Transverse colon (tissue), 4 donors: ENCODE measurements at regions not wholly inside any gene's neighbourhood (a gene's known extent, or its start where the extent isn't known, plus 50 kb on each side); places are given as distances from the start of the nearest gene placed in this dataset.
A peak's percentile ranks its signal among the peaks of the same experiment; 100 is the strongest.

Experiments used
- DNase-seq: peaks from one replicate; pipeline ENCODE4 v3.0.0-alpha.2; 2019
- H3K27ac ChIP-seq, 4 donors: fragments of 200-600 bp; sonication (generic); 2 replicates each; pipeline ENCODE4 v1.5.1; 2016 to 2018; ENCODE audit warnings: inconsistent platforms in 4 of 4
- H3K27me3 ChIP-seq: fragments of 200-600 bp; sonication (generic); 2 replicates; pipeline ENCODE4 v1.5.1; 2017; ENCODE audit warnings: inconsistent platforms
- H3K36me3 ChIP-seq, 4 donors: fragments of 200-600 bp; sonication (generic); 2 replicates each; pipeline ENCODE4 v1.5.1; 2017 to 2019; ENCODE audit warnings: inconsistent platforms in 4 of 4
- H3K4me1 ChIP-seq, 4 donors: fragments of 200-600 bp; sonication (generic); 2 replicates each; pipeline ENCODE4 v1.5.1; 2017 to 2020; ENCODE audit warnings: inconsistent platforms in 4 of 4
- H3K4me3 ChIP-seq, 4 donors: fragments of 200-600 bp; sonication (generic); 1 replicate in 1 of 4; 2 replicates in 3 of 4; pipeline versions ENCODE4 v1.5.1 to v1.6.1; 2017 to 2019; ENCODE audit warnings: inconsistent platforms in 4 of 4
- H3K9me3 ChIP-seq, 2 donors: fragments of 200-600 bp; sonication (generic); 2 replicates each; pipeline ENCODE4 v1.5.1; 2017 to 2019; ENCODE audit warnings: inconsistent platforms in 2 of 2
- EP300 ChIP-seq: sonication (generic); formaldehyde crosslinking; IDR thresholded peaks from one replicate; pipeline ENCODE4 v1.6.1; 2017; ENCODE audit warnings: antibody characterized with exemption, low read depth
- POLR2A ChIP-seq: fragments of 450-650 bp; IDR thresholded peaks from one replicate; pipeline ENCODE4 v1.6.1; 2016; ENCODE audit warnings: antibody characterized with exemption, mild to moderate bottlenecking, moderate library complexity
- POLR2AphosphoS5 ChIP-seq, 3 donors: sonication (generic); formaldehyde crosslinking; IDR thresholded peaks; one replicate each; pipeline ENCODE4 v1.6.1; 2016; ENCODE audit warnings: antibody characterized with exemption in 3 of 3
- WGBS, 2 donors: methylation state at CpG; one replicate each; pipeline ENCODE4 v1.1.5; 2018; ENCODE audit warnings: low coverage in 1 of 2; 5-methylcytosine and 5-hydroxymethylcytosine counted together
- in situ Hi-C, 4 donors: fragments of 200-750 bp; cut with MboI; loops; one replicate each; pipeline versions ENCODE4 v1.15.0 to v1.15.1; 2017; ENCODE audit warnings: low sequenced_read_pairs in 3 of 4, low pct_ligation_motif_present in 1 of 4, low pct_unique_long_range_greater_than_20kb in 1 of 4
- intact Hi-C: fragments of 100-400 bp; cut with DNase I; formaldehyde crosslinking; loops from one replicate; pipeline ENCODE4 v1.15.1; 2023; ENCODE audit warnings: low total_unique reads
- TF ChIP-seq, protein P1 (sequence below), 5 experiments: fragments of 200-600 bp in 3 of 5; fragments of 450-650 bp in 2 of 5; sonication (generic) in 3 of 5; IDR thresholded peaks; 1 replicate in 2 of 5; 2 replicates in 3 of 5; pipeline ENCODE4 v1.5.1; 2016 to 2017; ENCODE audit warnings: antibody characterized with exemption in 5 of 5, inconsistent platforms in 3 of 5, mild to moderate bottlenecking in 2 of 5, moderate library complexity in 1 of 5

DNA sequence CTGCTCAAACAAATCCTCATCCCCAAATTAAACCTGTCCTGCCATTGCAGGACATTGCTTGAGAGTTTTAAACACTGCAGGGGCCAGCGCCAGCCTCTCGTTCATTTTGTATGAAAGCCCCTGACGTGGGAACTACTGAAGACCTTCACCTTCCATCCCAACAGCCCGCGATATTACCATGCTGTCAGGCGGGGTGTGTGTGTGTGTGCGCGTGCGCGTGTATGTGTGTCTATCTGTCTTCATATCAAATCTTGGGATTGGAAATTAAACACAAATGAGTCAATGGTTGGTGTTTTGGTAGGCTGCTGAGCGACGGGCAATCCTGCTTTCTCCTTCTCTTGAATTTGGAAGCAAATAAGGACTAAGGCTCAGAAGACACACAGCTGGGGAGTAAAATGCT lies 776.9 kb downstream of the TBC1D22A start:
- 94% methylated on average over 12 of the region's 12 CpGs; no CpG with 5 or more reads in 1 of the 2 donors for WGBS, 2 donors
- DNase-seq = no peak
- in situ Hi-C loops = no loop called here

DNA sequence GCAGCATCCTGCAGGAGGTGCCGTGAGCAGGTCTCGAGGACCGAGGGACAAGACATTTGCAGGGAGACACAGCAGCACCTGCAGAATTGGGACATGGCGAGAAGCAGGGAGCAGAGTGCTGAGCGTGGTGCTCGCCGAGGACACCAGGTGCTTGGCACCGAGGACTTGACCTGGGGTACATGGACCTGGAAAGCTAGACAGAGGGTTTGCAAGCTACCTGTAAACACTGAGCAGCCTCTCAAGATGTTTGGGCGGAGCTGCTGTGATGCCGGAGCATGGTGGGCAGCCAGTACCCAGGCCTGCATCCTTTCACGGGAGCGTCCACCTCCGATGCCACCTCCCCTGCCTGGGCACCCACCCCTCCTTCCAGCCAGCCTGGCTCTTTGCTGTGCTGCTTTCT lies 773.2 kb downstream of the TBC1D22A start:
- no peaks in the 10 kb centered on the region for H3K36me3 ChIP-seq
- H3K4me3 ChIP-seq = no peak overlapping the region
- WGBS, 2 donors = 90% methylated on average over 13 of the region's 13 CpGs; no CpG with 5 or more reads in 1 of the 2 donors
- no peaks in the 10 kb centered on the region for H3K9me3 ChIP-seq
- no peak for DNase-seq
- peaks cover 0 to 8% (median 0%) of the 10 kb centered on the region in 4 donors for H3K4me1 ChIP-seq
- no peak overlapping the region for H3K27ac ChIP-seq
- intact Hi-C loops (no loop called here), in situ Hi-C loops (no loop called here)
- TF ChIP-seq EP300 (no peak), POLR2AphosphoS5 (IDR thresholded peaks at IDR 0.05) (no peak), POLR2A (no peak)
- TF ChIP-seq, protein P1, sequence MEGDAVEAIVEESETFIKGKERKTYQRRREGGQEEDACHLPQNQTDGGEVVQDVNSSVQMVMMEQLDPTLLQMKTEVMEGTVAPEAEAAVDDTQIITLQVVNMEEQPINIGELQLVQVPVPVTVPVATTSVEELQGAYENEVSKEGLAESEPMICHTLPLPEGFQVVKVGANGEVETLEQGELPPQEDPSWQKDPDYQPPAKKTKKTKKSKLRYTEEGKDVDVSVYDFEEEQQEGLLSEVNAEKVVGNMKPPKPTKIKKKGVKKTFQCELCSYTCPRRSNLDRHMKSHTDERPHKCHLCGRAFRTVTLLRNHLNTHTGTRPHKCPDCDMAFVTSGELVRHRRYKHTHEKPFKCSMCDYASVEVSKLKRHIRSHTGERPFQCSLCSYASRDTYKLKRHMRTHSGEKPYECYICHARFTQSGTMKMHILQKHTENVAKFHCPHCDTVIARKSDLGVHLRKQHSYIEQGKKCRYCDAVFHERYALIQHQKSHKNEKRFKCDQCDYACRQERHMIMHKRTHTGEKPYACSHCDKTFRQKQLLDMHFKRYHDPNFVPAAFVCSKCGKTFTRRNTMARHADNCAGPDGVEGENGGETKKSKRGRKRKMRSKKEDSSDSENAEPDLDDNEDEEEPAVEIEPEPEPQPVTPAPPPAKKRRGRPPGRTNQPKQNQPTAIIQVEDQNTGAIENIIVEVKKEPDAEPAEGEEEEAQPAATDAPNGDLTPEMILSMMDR (IDR thresholded peaks at IDR 0.05) = no peak
- H3K27me3 ChIP-seq = no peaks in the 10 kb centered on the region

More for the DNA sequence above, 776.9 kb downstream of the TBC1D22A start:
- H3K4me3 ChIP-seq = no peak overlapping the region
- H3K27ac ChIP-seq = no peak overlapping the region
- TF ChIP-seq POLR2A (no peak), EP300 (no peak), POLR2AphosphoS5 (IDR thresholded peaks at IDR 0.05) (no peak)
- TF ChIP-seq, protein P1 (IDR thresholded peaks at IDR 0.05) = no peak
- no peaks in the 10 kb centered on the region for H3K36me3 ChIP-seq
- peaks cover 0 to 5% (median 0%) of the 10 kb centered on the region in 4 donors for H3K4me1 ChIP-seq
- H3K27me3 ChIP-seq = no peaks in the 10 kb centered on the region
- no peaks in the 10 kb centered on the region for H3K9me3 ChIP-seq
- intact Hi-C loops = no loop called here

DNA sequence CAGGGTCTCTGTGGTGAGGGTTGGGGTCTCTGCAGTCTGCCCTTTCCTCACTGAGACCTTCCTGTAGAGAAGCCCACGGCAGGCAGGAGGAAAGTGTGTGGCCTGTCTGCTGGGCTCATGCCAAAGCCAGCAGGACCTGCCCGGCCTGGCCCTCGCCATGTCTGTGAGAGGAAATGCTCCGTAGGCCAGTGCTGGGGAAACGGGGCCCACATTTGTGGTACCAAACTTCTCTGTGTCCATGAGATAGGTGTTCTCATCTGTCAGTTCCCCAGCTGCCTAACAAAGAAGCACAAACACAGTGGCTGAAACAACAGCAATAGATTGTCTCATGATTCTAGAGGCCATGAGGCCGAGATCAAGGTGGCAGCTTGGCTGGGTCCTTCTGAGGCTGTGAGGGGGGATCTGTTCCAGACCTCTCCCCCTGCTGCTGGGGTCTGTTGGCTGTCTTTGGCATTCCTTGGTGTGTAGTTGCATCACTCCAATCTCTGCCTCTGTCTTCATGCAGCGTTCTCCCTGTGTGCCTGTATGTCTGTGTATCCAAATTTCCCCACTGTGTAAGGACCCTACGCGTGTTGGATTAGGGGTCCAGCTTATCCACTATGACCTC lies 772.5 kb downstream of the TBC1D22A start:
- in situ Hi-C loops (no loop called here), intact Hi-C loops (no loop called here)
- H3K27me3 ChIP-seq = no peaks in the 10 kb centered on the region
- TF ChIP-seq, protein P1 (IDR thresholded peaks at IDR 0.05) = no peak
- no peak for TF ChIP-seq POLR2A
- no peak for TF ChIP-seq EP300
- no peak for TF ChIP-seq POLR2AphosphoS5 (IDR thresholded peaks at IDR 0.05)
- H3K27ac ChIP-seq = peak overlapping the region in 2 of 4 donors; percentile 45 to 66
- peaks cover 0 to 8% (median 0%) of the 10 kb centered on the region in 4 donors for H3K4me1 ChIP-seq
- no peak overlapping the region for H3K4me3 ChIP-seq
- no peaks in the 10 kb centered on the region for H3K36me3 ChIP-seq
- no peaks in the 10 kb centered on the region for H3K9me3 ChIP-seq
- no peak for DNase-seq
- 66 to 80% methylated on average over 1 to 9 of the region's 9 CpGs for WGBS, 2 donors

DNA sequence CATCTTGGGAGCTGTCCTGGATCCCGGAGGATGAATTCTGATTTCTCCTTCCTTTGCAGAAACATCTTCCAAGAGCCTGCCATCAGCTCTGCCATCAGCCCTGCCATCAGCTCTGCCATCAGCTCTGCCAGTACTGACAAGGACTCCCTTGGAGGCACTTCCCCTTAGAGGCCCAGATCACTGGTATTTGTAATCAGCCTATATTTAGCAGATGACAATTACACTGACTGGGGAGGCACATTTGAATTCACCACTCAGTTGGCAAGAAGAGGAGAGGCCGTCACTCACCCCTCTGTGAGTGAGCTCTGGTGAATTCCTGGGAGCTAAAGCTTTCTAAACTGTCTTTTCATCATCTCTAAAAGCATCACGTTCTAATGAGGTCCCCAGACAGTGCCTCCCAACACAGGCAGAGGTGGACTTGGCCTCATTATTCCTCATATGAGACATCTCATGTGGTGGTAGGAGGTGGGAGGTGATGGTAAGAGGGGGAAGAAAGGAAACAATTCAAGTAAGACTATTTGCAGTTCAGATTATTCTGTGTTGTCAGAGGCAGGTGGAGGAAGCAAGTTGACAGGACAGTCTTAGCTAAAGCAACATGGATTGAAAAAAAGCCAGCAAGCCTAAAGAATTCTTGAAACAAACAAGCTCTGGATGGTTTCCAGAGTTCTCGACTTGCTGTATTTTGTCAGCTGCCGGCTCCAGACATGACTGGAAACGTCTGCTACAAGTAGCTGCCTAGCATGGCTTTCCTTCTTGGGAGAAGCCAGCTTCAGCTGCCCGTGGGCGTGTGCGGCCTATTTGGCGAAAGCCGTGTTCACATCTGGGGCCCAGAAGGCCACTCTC lies 771.7 kb downstream of the TBC1D22A start:
- Histone ChIP-seq H3K9me3 (no peaks in the 10 kb centered on the region), H3K27me3 (no peaks in the 10 kb centered on the region), H3K4me3 (no peak overlapping the region), H3K27ac (peak overlapping the region in 2 of 4 donors; percentile 45 to 66), H3K36me3 (no peaks in the 10 kb centered on the region), H3K4me1 (peaks cover 0 to 8% (median 0%) of the 10 kb centered on the region in 4 donors)
- WGBS, 2 donors = 57% methylated on average over 11 of the region's 11 CpGs; no CpG with 5 or more reads in 1 of the 2 donors
- in situ Hi-C loops = no loop called here
- TF ChIP-seq POLR2AphosphoS5 (IDR thresholded peaks at IDR 0.05) (peak in 1 of 3 donors; percentile 12), EP300 (no peak)
- no peak for DNase-seq
- intact Hi-C loops = no loop called here
